Psoas muscle (tissue), 7 donors: ENCODE measurements at regions not wholly inside any gene's neighbourhood (a gene's known extent, or its start where the extent isn't known, plus 50 kb on each side); places are given as distances from the start of the nearest gene placed in this dataset.

Experiments used
- ATAC-seq, 4 donors: fragments of 200-7000 bp; cut with Tn5 transposase; one replicate each; pipeline ENCODE4 v1.9.1; 2020; ENCODE audit warnings: moderate library complexity in 3 of 4, mild to moderate bottlenecking in 2 of 4
- DNase-seq, 2 donors: peaks; one replicate each; pipeline ENCODE4 v3.0.0-alpha.2; 2020
- H3K27ac ChIP-seq: fragments of 200-600 bp; one replicate; pipeline ENCODE4 v1.8.0; 2022
- H3K27me3 ChIP-seq, 3 donors: fragments of 200-600 bp in 1 of 3; one replicate each; pipeline versions ENCODE4 v1.6.1 to v1.8.0; 2013 to 2022; ENCODE audit warnings: low read length in 2 of 3, mild to moderate bottlenecking in 2 of 3, moderate library complexity in 1 of 3; ENCODE audit not compliant: insufficient read depth in 3 of 3
- H3K36me3 ChIP-seq, 2 donors: fragments of 200-600 bp in 1 of 2; one replicate each; pipeline versions ENCODE4 v1.6.1 to v1.8.0; 2013 to 2022; ENCODE audit warnings: low read depth in 1 of 2, mild to moderate bottlenecking in 1 of 2, moderate library complexity in 1 of 2; ENCODE audit not compliant: insufficient read depth in 1 of 2
- H3K4me1 ChIP-seq: fragments of 200-600 bp; one replicate; pipeline ENCODE4 v1.8.0; 2022
- H3K4me3 ChIP-seq: fragments of 200-600 bp; one replicate; pipeline ENCODE4 v1.8.0; 2022; ENCODE audit warnings: mild to moderate bottlenecking
- H3K9me3 ChIP-seq: fragments of 200-600 bp; one replicate; pipeline ENCODE4 v1.8.0; 2022
- WGBS, 3 donors: extraction: QIAGEN DNeasy Blood & Tissue Kit; methylation state at CpG; one replicate each; pipeline versions ENCODE4 v1.1.6 to v1.1.7; 2013; 5-methylcytosine and 5-hydroxymethylcytosine counted together
- intact Hi-C, 2 donors: fragments of 100-400 bp; cut with DNase I; formaldehyde crosslinking; loops; one replicate each; pipeline versions ENCODE4 v1.11.0 to v1.14.2; 2022
- TF ChIP-seq, protein P1 (sequence below): fragments of 200-600 bp; IDR thresholded peaks from one replicate; pipeline ENCODE4 v1.8.0; 2022; ENCODE audit warnings: antibody characterized with exemption
- donor health status: healthy with polysubstance abuse.
- donor health status: DM: no; HTN: no; CAD: no; lungs with moderate emphysema.
- donor health status: Bipolar disorder and iron deficiency.
- donor health status: healthy.
- donor health status: DM: yes; HTN: yes; CAD: no.
- donor health status: DM: no; HTN: no; CAD: no.
- donor health status: DM: yes; HTN: yes; CAD: no.

DNA sequence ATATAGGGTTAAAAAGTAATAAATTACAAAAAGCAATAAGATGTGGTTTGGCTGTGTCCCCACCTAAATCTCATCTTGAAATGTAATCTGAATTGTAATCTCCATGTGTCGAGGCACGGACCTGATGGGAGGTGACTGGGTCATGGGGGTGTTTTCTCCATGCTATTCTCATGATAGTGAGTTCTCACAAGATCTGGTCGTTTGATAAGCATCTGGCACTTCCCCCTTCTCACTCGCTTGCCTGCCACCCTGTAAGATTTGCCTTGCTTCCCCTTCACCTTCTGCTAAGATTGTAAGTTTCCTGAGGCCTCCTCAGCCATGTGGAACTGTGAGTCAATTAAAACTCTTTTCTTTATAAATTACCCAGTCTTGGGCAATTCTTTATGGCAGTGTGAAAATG is 577.4 kb downstream of the TBC1D4 start:
- Histone ChIP-seq H3K27me3 (no peaks in the 10 kb centered on the region), H3K4me1 (no peaks in the 10 kb centered on the region), H3K36me3 (no peaks in the 10 kb centered on the region), H3K9me3 (no peaks in the 10 kb centered on the region), H3K4me3 (no peak overlapping the region), H3K27ac (no peak overlapping the region)
- ATAC-seq = no peak
- TF ChIP-seq, protein P1, sequence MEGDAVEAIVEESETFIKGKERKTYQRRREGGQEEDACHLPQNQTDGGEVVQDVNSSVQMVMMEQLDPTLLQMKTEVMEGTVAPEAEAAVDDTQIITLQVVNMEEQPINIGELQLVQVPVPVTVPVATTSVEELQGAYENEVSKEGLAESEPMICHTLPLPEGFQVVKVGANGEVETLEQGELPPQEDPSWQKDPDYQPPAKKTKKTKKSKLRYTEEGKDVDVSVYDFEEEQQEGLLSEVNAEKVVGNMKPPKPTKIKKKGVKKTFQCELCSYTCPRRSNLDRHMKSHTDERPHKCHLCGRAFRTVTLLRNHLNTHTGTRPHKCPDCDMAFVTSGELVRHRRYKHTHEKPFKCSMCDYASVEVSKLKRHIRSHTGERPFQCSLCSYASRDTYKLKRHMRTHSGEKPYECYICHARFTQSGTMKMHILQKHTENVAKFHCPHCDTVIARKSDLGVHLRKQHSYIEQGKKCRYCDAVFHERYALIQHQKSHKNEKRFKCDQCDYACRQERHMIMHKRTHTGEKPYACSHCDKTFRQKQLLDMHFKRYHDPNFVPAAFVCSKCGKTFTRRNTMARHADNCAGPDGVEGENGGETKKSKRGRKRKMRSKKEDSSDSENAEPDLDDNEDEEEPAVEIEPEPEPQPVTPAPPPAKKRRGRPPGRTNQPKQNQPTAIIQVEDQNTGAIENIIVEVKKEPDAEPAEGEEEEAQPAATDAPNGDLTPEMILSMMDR = no peak
- WGBS, 3 donors = 60 to 63% (median 61%) methylated on average over 4 of the region's 4 CpGs
- DNase-seq = no peak
- intact Hi-C loops = no loop called here

DNA sequence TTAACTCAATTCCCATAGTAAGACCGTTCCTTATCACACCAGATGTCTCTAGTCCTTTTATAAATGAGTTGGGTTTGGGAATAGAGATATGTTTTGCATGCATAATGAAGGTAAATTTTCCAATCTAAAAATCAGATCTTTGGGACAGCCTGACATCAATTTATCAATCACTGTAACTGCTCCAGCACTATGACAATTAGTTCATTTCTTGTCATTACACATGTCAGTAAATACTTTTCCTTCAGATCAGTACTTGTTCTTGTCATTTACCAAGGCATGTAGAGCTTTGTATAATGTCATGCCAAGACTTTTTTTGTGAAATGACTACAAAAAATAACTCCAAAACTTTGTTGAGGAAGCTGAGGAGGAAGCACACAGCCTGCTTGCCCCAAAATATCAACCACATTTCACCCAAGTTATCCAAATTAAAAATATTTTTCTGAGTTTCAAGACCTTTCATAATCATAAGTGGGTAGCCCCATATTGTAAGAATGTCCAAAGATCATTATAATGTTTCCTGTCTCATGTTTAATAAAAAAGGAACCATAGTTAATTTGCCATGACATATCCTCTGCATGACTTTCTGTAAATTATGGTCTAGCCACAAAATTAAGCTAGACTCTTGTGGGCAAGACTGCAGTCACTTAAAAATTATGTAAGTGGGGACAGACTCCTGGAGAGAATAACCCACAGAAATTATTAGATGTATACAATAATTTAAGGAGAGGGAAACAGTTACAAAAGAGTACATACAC is 586.8 kb downstream of the TBC1D4 start:
- Histone ChIP-seq H3K27me3 (no peaks in the 10 kb centered on the region), H3K4me3 (no peak overlapping the region), H3K27ac (no peak overlapping the region), H3K4me1 (no peaks in the 10 kb centered on the region), H3K9me3 (no peaks in the 10 kb centered on the region), H3K36me3 (no peaks in the 10 kb centered on the region)
- intact Hi-C loops = no loop called here
- ATAC-seq (no peak), DNase-seq (no peak)
- TF ChIP-seq, protein P1 = no peak
- 67 to 76% (median 72%) methylated on average over 1 of the region's 1 CpG for WGBS, 3 donors

DNA sequence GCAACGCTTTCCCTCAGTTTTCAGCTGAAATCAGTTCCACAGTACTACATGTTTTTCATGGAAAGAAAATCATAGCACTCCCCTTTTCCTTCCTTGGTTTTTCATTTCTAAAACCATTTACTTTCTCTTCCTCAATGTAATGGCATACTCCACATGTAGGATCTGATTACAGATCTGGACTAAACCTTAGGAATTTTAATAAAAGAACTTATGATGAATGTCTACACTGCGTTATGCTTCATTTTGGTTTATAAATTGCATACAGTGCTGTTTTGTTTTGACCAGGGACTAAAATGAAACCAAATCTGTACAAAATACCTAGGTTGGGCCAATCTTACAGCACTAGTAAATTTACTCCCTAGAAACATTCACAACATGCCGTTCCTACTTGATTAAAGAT is 589.9 kb downstream of the TBC1D4 start:
- H3K36me3 ChIP-seq = no peaks in the 10 kb centered on the region
- H3K27ac ChIP-seq = no peak overlapping the region
- H3K27me3 ChIP-seq = no peaks in the 10 kb centered on the region
- intact Hi-C loops = no loop called here
- ATAC-seq (no peak), DNase-seq (no peak)
- no peak overlapping the region for H3K4me3 ChIP-seq
- H3K9me3 ChIP-seq = no peaks in the 10 kb centered on the region
- WGBS, 3 donors = 33 to 48% (median 39%) methylated on average over 3 of the region's 3 CpGs
- H3K4me1 ChIP-seq = no peaks in the 10 kb centered on the region
- TF ChIP-seq, protein P1 = no peak

DNA sequence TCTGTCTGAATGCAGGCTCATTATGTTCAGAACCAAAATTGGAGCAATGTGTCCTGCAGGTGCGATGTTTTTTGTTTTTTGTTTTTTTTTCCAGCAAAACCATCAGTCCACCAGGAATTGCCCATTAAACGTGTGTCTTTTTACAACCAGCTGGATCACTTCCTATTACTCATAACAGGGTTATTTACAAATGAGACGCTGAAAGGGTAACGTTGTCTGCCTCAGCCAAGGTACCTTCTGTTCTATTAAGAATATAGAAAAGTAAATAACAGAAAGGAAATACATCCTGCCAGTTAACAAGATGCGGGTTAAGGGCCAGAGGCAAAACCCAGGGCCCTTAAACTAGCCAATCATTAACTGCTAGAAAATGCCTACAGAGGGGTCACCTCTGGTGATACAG is 590.4 kb downstream of the TBC1D4 start:
- Histone ChIP-seq H3K27ac (no peak overlapping the region), H3K4me1 (no peaks in the 10 kb centered on the region), H3K9me3 (no peaks in the 10 kb centered on the region), H3K27me3 (no peaks in the 10 kb centered on the region), H3K4me3 (no peak overlapping the region), H3K36me3 (no peaks in the 10 kb centered on the region)
- ATAC-seq (no peak), DNase-seq (no peak)
- TF ChIP-seq, protein P1 = no peak
- 42 to 47% (median 47%) methylated on average over 5 of the region's 5 CpGs for WGBS, 3 donors
- intact Hi-C loops = no loop called here

DNA sequence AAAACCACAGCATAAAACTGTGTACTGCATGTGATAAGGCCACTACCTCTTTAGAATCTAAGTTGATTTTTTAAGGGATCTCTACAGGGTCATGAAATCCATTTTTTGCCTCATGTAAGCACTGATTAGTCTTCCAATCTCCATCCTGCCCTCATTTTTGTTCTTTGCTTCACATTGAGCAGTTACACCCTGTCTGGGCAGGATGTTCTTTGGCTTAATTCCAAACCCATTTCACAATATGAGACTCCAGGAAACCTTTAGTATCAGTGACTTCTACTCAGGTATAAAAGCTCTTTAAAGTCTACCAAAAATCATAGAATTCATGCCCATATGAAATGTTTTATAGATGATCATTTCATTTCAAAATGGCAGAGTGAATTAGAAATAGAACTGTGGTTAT is 592.6 kb downstream of the TBC1D4 start:
- no peak for ATAC-seq
- no peaks in the 10 kb centered on the region for H3K36me3 ChIP-seq
- DNase-seq = no peak
- no peak overlapping the region for H3K27ac ChIP-seq
- H3K4me1 ChIP-seq = no peaks in the 10 kb centered on the region
- H3K9me3 ChIP-seq = no peaks in the 10 kb centered on the region
- TF ChIP-seq, protein P1 = no peak
- intact Hi-C loops = no loop called here
- H3K4me3 ChIP-seq = no peak overlapping the region
- H3K27me3 ChIP-seq = no peaks in the 10 kb centered on the region
